ENCODE measurements at regions not wholly inside any gene's neighbourhood (a gene's known extent, or its start where the extent isn't known, plus 50 kb on each side); places are given as distances from the start of the nearest gene placed in this dataset.

DNA sequence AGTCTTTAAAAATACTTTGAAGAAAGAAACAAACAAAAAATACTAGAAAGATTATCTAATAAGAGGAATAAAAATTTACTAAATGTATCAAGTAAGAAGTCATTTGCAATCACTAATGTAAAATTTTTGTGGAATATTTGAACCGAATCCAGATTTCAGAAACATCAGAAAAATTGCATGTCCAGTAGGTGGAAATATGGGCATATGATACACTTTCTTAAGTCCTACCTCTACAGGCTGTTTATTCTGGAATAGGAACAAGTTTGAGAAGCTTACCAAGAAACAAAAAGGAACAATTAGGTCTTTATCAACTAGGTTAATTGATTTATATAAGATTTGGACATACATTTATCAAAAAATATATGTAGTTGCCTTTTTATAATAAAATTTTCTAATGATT, 292.9 kb upstream of the ROBO1 start:
- TF ChIP-seq CTCF (IDR thresholded peaks at IDR 0.05): no peak
- no peak for TF ChIP-seq ZFX (IDR thresholded peaks at IDR 0.05; ENCODE audit: borderline replicate concordance)

Measured in 22Rv1 (cell line).